Gastrocnemius medialis (tissue), 4 donors: ENCODE measurements at regions not wholly inside any gene's neighbourhood (a gene's known extent, or its start where the extent isn't known, plus 50 kb on each side); places are given as distances from the start of the nearest gene placed in this dataset.

Experiments used
- ATAC-seq, 2 donors: fragments of 150-250 bp; one replicate each; pipeline ENCODE4 v1.9.1; 2016
- DNase-seq, 2 donors: peaks; one replicate each; pipeline ENCODE4 v3.0.0-alpha.2; 2019
- H3K27ac ChIP-seq, 4 donors: fragments of 200-600 bp; sonication (generic); 1 replicate in 1 of 4; 2 replicates in 3 of 4; pipeline ENCODE4 v1.5.1; 2016 to 2018; ENCODE audit warnings: mild to moderate bottlenecking in 2 of 4, moderate library complexity in 1 of 4
- H3K27me3 ChIP-seq, 3 donors: fragments of 200-600 bp; sonication (generic) in 2 of 3; 1 replicate in 1 of 3; 2 replicates in 2 of 3; pipeline versions ENCODE4 v1.5.1 to v1.6.0; 2016 to 2019; ENCODE audit warnings: mild to moderate bottlenecking in 1 of 3, moderate library complexity in 1 of 3
- H3K36me3 ChIP-seq, 2 donors: fragments of 200-600 bp; sonication (generic) in 1 of 2; one replicate each; pipeline ENCODE4 v1.5.1; 2017 to 2018
- H3K4me1 ChIP-seq, 2 donors: fragments of 200-600 bp; sonication (generic) in 1 of 2; one replicate each; pipeline ENCODE4 v1.5.1; 2016 to 2017; ENCODE audit warnings: mild to moderate bottlenecking in 2 of 2
- H3K4me3 ChIP-seq, 4 donors: fragments of 200-600 bp; sonication (generic) in 3 of 4; 1 replicate in 1 of 4; 2 replicates in 3 of 4; pipeline ENCODE4 v1.5.1; 2016 to 2019; ENCODE audit warnings: mild to moderate bottlenecking in 2 of 4
- H3K9me3 ChIP-seq, 3 donors: fragments of 200-600 bp; sonication (generic) in 2 of 3; 1 replicate in 1 of 3; 2 replicates in 2 of 3; pipeline ENCODE4 v1.5.1; 2016 to 2019
- CTCF ChIP-seq, 5 experiments: fragments of 450-650 bp in 3 of 5; fragments of 200-600 bp in 2 of 5; sonication (generic) in 2 of 5; IDR thresholded peaks in 4 of 5; conservative IDR thresholded peaks in 1 of 5; 1 replicate in 4 of 5; 2 replicates in 1 of 5; pipeline ENCODE4 v1.5.1; 2016 to 2019; ENCODE audit warnings: antibody characterized with exemption in 5 of 5, mild to moderate bottlenecking in 3 of 5, moderate library complexity in 3 of 5
- POLR2A ChIP-seq, 2 donors: fragments of 450-650 bp; IDR thresholded peaks; one replicate each; pipeline ENCODE4 v1.6.1; 2017; ENCODE audit warnings: antibody characterized with exemption in 2 of 2, mild to moderate bottlenecking in 2 of 2, moderate library complexity in 2 of 2
- in situ Hi-C, 4 donors: fragments of 200-750 bp; cut with MboI; loops; one replicate each; pipeline versions ENCODE4 v1.15.0 to v1.8.0; 2017; ENCODE audit warnings: low sequenced_read_pairs in 4 of 4
- intact Hi-C: fragments of 100-400 bp; cut with DNase I; formaldehyde crosslinking; loops from one replicate; pipeline ENCODE4 v1.15.1; 2023; ENCODE audit warnings: low total_unique reads

- in situ Hi-C loops = no loop called here
- H3K4me3 ChIP-seq = no peak overlapping the region
- no peak for ATAC-seq
Observed at GRCh38 chr6:92700411-92700810, 718.9 kb downstream of the EPHA7 start.

GRCh38 chr6:92690997-92691599 is 728.3 kb downstream of the EPHA7 start:
- H3K4me3 ChIP-seq = no peak overlapping the region
- DNase-seq (no peak), ATAC-seq (no peak)
- intact Hi-C loops (no loop called here), in situ Hi-C loops (no loop called here)
- no peaks in the 10 kb centered on the region for H3K4me1 ChIP-seq
- H3K27me3 ChIP-seq = no peaks in the 10 kb centered on the region
- TF ChIP-seq CTCF (IDR thresholded peaks at IDR 0.05 in 4 of 5, conservative IDR thresholded peaks at IDR 0.05 in 1 of 5) (no peak), POLR2A (IDR thresholded peaks at IDR 0.05) (no peak)
- H3K27ac ChIP-seq = no peak overlapping the region
- H3K36me3 ChIP-seq = no peaks in the 10 kb centered on the region
- no peaks in the 10 kb centered on the region for H3K9me3 ChIP-seq

More at GRCh38 chr6:92700411-92700810, 718.9 kb downstream of the EPHA7 start:
- Histone ChIP-seq H3K27me3 (no peaks in the 10 kb centered on the region), H3K4me1 (no peaks in the 10 kb centered on the region), H3K27ac (no peak overlapping the region), H3K36me3 (no peaks in the 10 kb centered on the region), H3K9me3 (no peaks in the 10 kb centered on the region)
- no peak for DNase-seq
- intact Hi-C loops = no loop called here
- TF ChIP-seq POLR2A (IDR thresholded peaks at IDR 0.05) = no peak
- no peak for TF ChIP-seq CTCF (IDR thresholded peaks at IDR 0.05 in 4 of 5, conservative IDR thresholded peaks at IDR 0.05 in 1 of 5)

GRCh38 chr6:92688342-92688741 is 731.0 kb downstream of the EPHA7 start:
- Histone ChIP-seq H3K36me3 (no peaks in the 10 kb centered on the region), H3K27ac (no peak overlapping the region), H3K27me3 (no peaks in the 10 kb centered on the region), H3K4me3 (no peak overlapping the region), H3K9me3 (no peaks in the 10 kb centered on the region), H3K4me1 (no peaks in the 10 kb centered on the region)
- TF ChIP-seq POLR2A (IDR thresholded peaks at IDR 0.05) = no peak
- DNase-seq (peak in 1 of 2 donors; percentile 10), ATAC-seq (no peak)
- in situ Hi-C loops (no loop called here), intact Hi-C loops (no loop called here)

- no peaks in the 10 kb centered on the region for H3K27me3 ChIP-seq
- no peaks in the 10 kb centered on the region for H3K36me3 ChIP-seq
- intact Hi-C loops (no loop called here), in situ Hi-C loops (no loop called here)
- no peak overlapping the region for H3K4me3 ChIP-seq
- H3K27ac ChIP-seq = no peak overlapping the region
- H3K9me3 ChIP-seq = no peaks in the 10 kb centered on the region
- ATAC-seq = no peak
- TF ChIP-seq POLR2A (IDR thresholded peaks at IDR 0.05) (no peak), CTCF (IDR thresholded peaks at IDR 0.05 in 4 of 5, conservative IDR thresholded peaks at IDR 0.05 in 1 of 5) (no peak)
- no peak for DNase-seq
- no peaks in the 10 kb centered on the region for H3K4me1 ChIP-seq
Observed at GRCh38 chr6:92687278-92687677, 732.1 kb downstream of the EPHA7 start.

GRCh38 chr6:92684386-92684785 is 735.0 kb downstream of the EPHA7 start:
- H3K36me3 ChIP-seq = no peaks in the 10 kb centered on the region
- ATAC-seq (no peak), DNase-seq (no peak)

More at GRCh38 chr6:92684386-92684785, 735.0 kb downstream of the EPHA7 start:
- Histone ChIP-seq H3K27ac (no peak overlapping the region), H3K9me3 (no peaks in the 10 kb centered on the region), H3K4me1 (no peaks in the 10 kb centered on the region), H3K4me3 (no peak overlapping the region), H3K27me3 (no peaks in the 10 kb centered on the region)
- intact Hi-C loops = no loop called here
- TF ChIP-seq POLR2A (IDR thresholded peaks at IDR 0.05) (no peak), CTCF (IDR thresholded peaks at IDR 0.05 in 4 of 5, conservative IDR thresholded peaks at IDR 0.05 in 1 of 5) (no peak)
- in situ Hi-C loops = no loop called here
